Adrenal gland (tissue), 5 donors: ENCODE measurements at regions not wholly inside any gene's neighbourhood (a gene's known extent, or its start where the extent isn't known, plus 50 kb on each side); places are given as distances from the start of the nearest gene placed in this dataset.
"Not testable (repeated sequence)": the region's sequence is repeated elsewhere in the genome, so short reads cannot be mapped to it uniquely, and the experiment has no call there.

ENCODE experiments used
- POLR2A ChIP-seq, 2 donors: fragments of 450-650 bp; IDR thresholded peaks; one replicate each; pipeline ENCODE4 v1.6.1; 2017; ENCODE audit warnings: antibody characterized with exemption in 2 of 2, mild to moderate bottlenecking in 2 of 2, moderate library complexity in 1 of 2
- TF ChIP-seq, protein P1 (sequence below), 6 experiments: fragments of 450-650 bp in 4 of 6; fragments of 200-600 bp in 2 of 6; sonication (generic) in 1 of 6; IDR thresholded peaks; 1 replicate in 5 of 6; 2 replicates in 1 of 6; pipeline versions ENCODE4 v1.5.1 to v1.8.0; 2016 to 2021; ENCODE audit warnings: antibody characterized with exemption in 6 of 6, mild to moderate bottlenecking in 2 of 6, moderate library complexity in 1 of 6
- donor health status: DM: no; HTN: no; CAD: no.

DNA sequence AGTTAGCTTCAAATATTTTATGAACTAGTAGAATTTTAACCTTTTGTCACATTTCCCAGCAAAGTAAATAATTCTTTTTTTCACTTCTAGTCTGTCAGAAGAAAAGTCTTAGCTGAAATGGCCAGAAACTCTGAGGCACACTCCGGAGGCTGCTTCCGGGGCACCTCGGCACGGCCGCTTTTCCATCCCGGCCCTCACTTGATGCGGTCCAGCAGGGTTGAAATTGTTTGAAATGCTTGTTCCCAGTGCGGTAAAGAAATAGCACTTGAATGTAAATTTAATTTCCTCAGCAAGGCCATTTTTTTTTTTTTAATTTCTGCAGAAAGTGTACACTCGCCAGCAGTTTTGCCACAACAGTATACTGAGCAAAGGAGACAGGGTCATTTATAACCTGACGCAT is 154.7 kb upstream of the FAM20C start:
- not testable (repeated sequence) for TF ChIP-seq POLR2A (IDR thresholded peaks at IDR 0.05)
- TF ChIP-seq, protein P1, sequence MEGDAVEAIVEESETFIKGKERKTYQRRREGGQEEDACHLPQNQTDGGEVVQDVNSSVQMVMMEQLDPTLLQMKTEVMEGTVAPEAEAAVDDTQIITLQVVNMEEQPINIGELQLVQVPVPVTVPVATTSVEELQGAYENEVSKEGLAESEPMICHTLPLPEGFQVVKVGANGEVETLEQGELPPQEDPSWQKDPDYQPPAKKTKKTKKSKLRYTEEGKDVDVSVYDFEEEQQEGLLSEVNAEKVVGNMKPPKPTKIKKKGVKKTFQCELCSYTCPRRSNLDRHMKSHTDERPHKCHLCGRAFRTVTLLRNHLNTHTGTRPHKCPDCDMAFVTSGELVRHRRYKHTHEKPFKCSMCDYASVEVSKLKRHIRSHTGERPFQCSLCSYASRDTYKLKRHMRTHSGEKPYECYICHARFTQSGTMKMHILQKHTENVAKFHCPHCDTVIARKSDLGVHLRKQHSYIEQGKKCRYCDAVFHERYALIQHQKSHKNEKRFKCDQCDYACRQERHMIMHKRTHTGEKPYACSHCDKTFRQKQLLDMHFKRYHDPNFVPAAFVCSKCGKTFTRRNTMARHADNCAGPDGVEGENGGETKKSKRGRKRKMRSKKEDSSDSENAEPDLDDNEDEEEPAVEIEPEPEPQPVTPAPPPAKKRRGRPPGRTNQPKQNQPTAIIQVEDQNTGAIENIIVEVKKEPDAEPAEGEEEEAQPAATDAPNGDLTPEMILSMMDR (IDR thresholded peaks at IDR 0.05) = not testable (repeated sequence)
